CD1c-positive myeloid dendritic cell (primary cell): ENCODE measurements at regions not wholly inside any gene's neighbourhood (a gene's known extent, or its start where the extent isn't known, plus 50 kb on each side); places are given as distances from the start of the nearest gene placed in this dataset.

Experiments used
- DNase-seq: peaks from one replicate; pipeline ENCODE4 v3.0.0-alpha.2; 2016; ENCODE audit errors: extremely low spot score

GRCh38 chr13:33515146-33515545 is 229.6 kb upstream of the STARD13 start:
- DNase-seq: no peak

GRCh38 chr13:33518452-33518851 is 232.9 kb upstream of the STARD13 start:
- DNase-seq: no peak

- no peak for DNase-seq
Observed at GRCh38 chr13:33519561-33520467, 234.3 kb upstream of the STARD13 start.

- DNase-seq: no peak
Observed at GRCh38 chr13:33520468-33520839, 234.9 kb upstream of the STARD13 start.

- no peak for DNase-seq
Observed at GRCh38 chr13:33524086-33524485, 238.5 kb upstream of the STARD13 start.

- no peak for DNase-seq
Observed at GRCh38 chr13:33525763-33526162, 240.2 kb upstream of the STARD13 start.

GRCh38 chr13:33526718-33527117 is 241.2 kb upstream of the STARD13 start:
- no peak for DNase-seq

- DNase-seq: no peak
Observed at GRCh38 chr13:33528896-33529295, 243.3 kb upstream of the STARD13 start.

- DNase-seq: no peak
Observed at GRCh38 chr13:33531484-33531883, 245.9 kb upstream of the STARD13 start.

- DNase-seq: no peak
Observed at GRCh38 chr13:33535061-33535460, 249.5 kb upstream of the STARD13 start.

- no peak for DNase-seq
Observed at GRCh38 chr13:33536601-33537000, 251.0 kb upstream of the STARD13 start.

- no peak for DNase-seq
Observed at GRCh38 chr13:33537026-33537425, 251.5 kb upstream of the STARD13 start.

GRCh38 chr13:33537676-33538075 is 252.1 kb upstream of the STARD13 start:
- DNase-seq: peak; percentile 25

GRCh38 chr13:33541456-33541855 is 255.9 kb upstream of the STARD13 start:
- DNase-seq: no peak

- no peak for DNase-seq
Observed at GRCh38 chr13:33541962-33542308, 256.4 kb upstream of the STARD13 start.

GRCh38 chr13:33542309-33543088 is 256.9 kb upstream of the STARD13 start:
- peak; percentile 100 for DNase-seq

GRCh38 chr13:33543089-33543459 is 257.5 kb upstream of the STARD13 start:
- DNase-seq: no peak

- DNase-seq: peak; percentile 16
Observed at GRCh38 chr13:33543631-33544265, 258.2 kb upstream of the STARD13 start.

GRCh38 chr13:33544308-33544707 is 258.8 kb upstream of the STARD13 start:
- no peak for DNase-seq

- no peak for DNase-seq
Observed at GRCh38 chr13:33545492-33545891, 259.9 kb upstream of the STARD13 start.

- DNase-seq: no peak
Observed at GRCh38 chr13:33547035-33547434, 261.5 kb upstream of the STARD13 start.

GRCh38 chr13:33548069-33548468 is 262.5 kb upstream of the STARD13 start:
- peak; percentile 72 for DNase-seq

GRCh38 chr13:33550276-33550675 is 264.7 kb upstream of the STARD13 start:
- DNase-seq: no peak
